KBM-7 (cell line): ENCODE measurements at regions not wholly inside any gene's neighbourhood (a gene's known extent, or its start where the extent isn't known, plus 50 kb on each side); places are given as distances from the start of the nearest gene placed in this dataset.

Source experiments
- DNase-seq: peaks from one replicate; pipeline ENCODE4 v3.0.0-alpha.2; 2015
- in situ Hi-C: fragments of 300-500 bp; cut with MboI; formaldehyde crosslinking; loops from 2 replicates; pipeline ENCODE4 v1.14.3; 2020; ENCODE audit warnings: low sequenced_read_pairs, low pct_unique_long_range_greater_than_20kb, mixed read lengths

- no peak for DNase-seq
- in situ Hi-C loops, result no loop called here
Observed at GRCh38 chr13:57425531-57425930, 206.0 kb upstream of the PCDH17 start.

- in situ Hi-C loops, result no loop called here
- DNase-seq, result no peak
Observed at GRCh38 chr13:57437587-57437986, 194.0 kb upstream of the PCDH17 start.

GRCh38 chr13:57438072-57438471, 193.5 kb upstream of the PCDH17 start:
- in situ Hi-C loops, result no loop called here
- DNase-seq, result no peak

GRCh38 chr13:57443494-57443893, 188.1 kb upstream of the PCDH17 start:
- in situ Hi-C loops, result no loop called here
- no peak for DNase-seq

- DNase-seq, result no peak
- in situ Hi-C loops, result no loop called here
Observed at GRCh38 chr13:57450356-57450755, 181.2 kb upstream of the PCDH17 start.

GRCh38 chr13:57452228-57452627, 179.3 kb upstream of the PCDH17 start:
- DNase-seq, result no peak
- in situ Hi-C loops, result no loop called here

GRCh38 chr13:57470491-57470890, 161.1 kb upstream of the PCDH17 start:
- in situ Hi-C loops, result no loop called here
- no peak for DNase-seq

GRCh38 chr13:57491318-57491717, 140.2 kb upstream of the PCDH17 start:
- in situ Hi-C loops, result no loop called here
- DNase-seq, result no peak

GRCh38 chr13:57507752-57508463, 123.6 kb upstream of the PCDH17 start:
- no peak for DNase-seq
- in situ Hi-C loops, result no loop called here

- in situ Hi-C loops, result no loop called here
- DNase-seq, result no peak
Observed at GRCh38 chr13:57511603-57512002, 119.9 kb upstream of the PCDH17 start.

GRCh38 chr13:57527114-57527735, 104.3 kb upstream of the PCDH17 start:
- no peak for DNase-seq
- in situ Hi-C loops, result no loop called here

- no peak for DNase-seq
- in situ Hi-C loops, result no loop called here
Observed at GRCh38 chr13:57531256-57531655, 100.3 kb upstream of the PCDH17 start.

- in situ Hi-C loops, result no loop called here
- no peak for DNase-seq
Observed at GRCh38 chr13:57546942-57547341, 84.6 kb upstream of the PCDH17 start.

- no peak for DNase-seq
- in situ Hi-C loops, result no loop called here
Observed at GRCh38 chr13:57552437-57552836, 79.1 kb upstream of the PCDH17 start.

GRCh38 chr13:57553932-57554331, 77.6 kb upstream of the PCDH17 start:
- DNase-seq, result no peak
- in situ Hi-C loops, result no loop called here

GRCh38 chr13:57558051-57558467, 73.5 kb upstream of the PCDH17 start:
- in situ Hi-C loops, result no loop called here
- DNase-seq, result peak; percentile 52

- no peak for DNase-seq
- in situ Hi-C loops, result no loop called here
Observed at GRCh38 chr13:57568865-57569264, 62.7 kb upstream of the PCDH17 start.

GRCh38 chr13:57569986-57570385, 61.6 kb upstream of the PCDH17 start:
- peak; percentile 40 for DNase-seq
- in situ Hi-C loops, result no loop called here
